HCT116 (cell line): ENCODE measurements at regions not wholly inside any gene's neighbourhood (a gene's known extent, or its start where the extent isn't known, plus 50 kb on each side); places are given as distances from the start of the nearest gene placed in this dataset.

ENCODE experiments used
- ATAC-seq: fragments of 200-7000 bp; cut with Tn5 transposase; 2 replicates; pipeline ENCODE4 v1.9.1; 2020; ENCODE audit warnings: mild to moderate bottlenecking, moderate library complexity
- BruUV-seq: library from RNA; stranded (reverse); fragments of 400-500 nt; replicated peaks from 2 replicates; lab custom pipeline; 2021; lab: Mats Ljungman, UMichigan
- CTCF ChIA-PET: fragments of 300-600 bp; sonication (Branson Sonifier 250); formaldehyde crosslinking; loops from one replicate; lab custom pipeline; 2021; ENCODE audit warnings: antibody characterized with exemption; lab: Charles Lee
- POLR2A ChIA-PET: fragments of 300-600, 350-600 bp; sonication (Branson Sonifier 250); formaldehyde crosslinking; loops from one replicate; lab custom pipeline; 2021; ENCODE audit warnings: antibody characterized with exemption; lab: Charles Lee
- RAD21 ChIA-PET, 2 experiments: fragments of 300-600 bp; sonication (Branson Sonifier 250); formaldehyde crosslinking; loops; one replicate each; lab custom pipeline; 2023; ENCODE audit warnings: low total read pairs in 2 of 2; ENCODE audit not compliant: uncharacterized antibody in 2 of 2, unreplicated experiment in 2 of 2, low non-redundant PET in 1 of 2; lab: Charles Lee
- DNase-seq: peaks from one replicate; pipeline ENCODE4 v3.0.0-alpha.2; 2010; ENCODE audit warnings: low read depth, low spot score
- H2AFZ ChIP-seq: fragments of 200-600 bp; shearing (Covaris generic), sonication (generic); 2 replicates; pipeline ENCODE4 v1.6.1; 2017; ENCODE audit warnings: low read depth, mixed run types, mixed read lengths, antibody characterized with exemption, low read length; ENCODE audit not compliant: poor library complexity, severe bottlenecking
- H3K27ac ChIP-seq: 2 replicates; pipeline ENCODE4 v1.5.1; 2012; ENCODE audit warnings: low read depth, low read length
- H3K27me3 ChIP-seq: fragments of 200-600 bp; sonication (generic); 2 replicates; pipeline ENCODE4 v1.6.1; 2016; ENCODE audit warnings: mixed run types, low read length, mixed read lengths; ENCODE audit not compliant: insufficient read depth
- H3K36me3 ChIP-seq, 2 experiments: fragments of 200-500 bp in 1 of 2; fragments of 200-600 bp in 1 of 2; sonication (Bioruptor generic) in 1 of 2; sonication (generic) in 1 of 2; 2 replicates each; pipeline versions ENCODE4 v1.5.1 to v1.6.1; 2014 to 2016; ENCODE audit warnings: low read length in 2 of 2, inconsistent platforms in 1 of 2, mixed read lengths in 1 of 2, mixed run types in 1 of 2; ENCODE audit not compliant: insufficient read depth in 2 of 2, control insufficient read depth in 1 of 2
- H3K4me1 ChIP-seq, 2 experiments: fragments of 200-600 bp in 1 of 2; sonication (generic) in 1 of 2; 2 replicates each; pipeline versions ENCODE4 v1.5.1 to v1.6.1; 2012 to 2017; ENCODE audit warnings: low read length in 2 of 2, inconsistent platforms in 1 of 2, mild to moderate bottlenecking in 1 of 2, mixed read lengths in 1 of 2, mixed run types in 1 of 2, moderate library complexity in 1 of 2; ENCODE audit not compliant: insufficient read depth in 2 of 2, control insufficient read depth in 1 of 2
- H3K4me2 ChIP-seq: fragments of 200-600 bp; sonication (generic); 2 replicates; pipeline ENCODE4 v1.6.1; 2017; ENCODE audit warnings: mixed run types, low read length, mixed read lengths
- H3K4me3 ChIP-seq, 2 experiments: fragments of 200-600 bp in 1 of 2; sonication (generic) in 1 of 2; replicated peaks in 1 of 2; 2 replicates each; pipeline ENCODE4 v1.5.1; 2011 to 2016; ENCODE audit warnings: low read length in 2 of 2, control low read depth in 1 of 2, low read depth in 1 of 2, mild to moderate bottlenecking in 1 of 2, mixed read lengths in 1 of 2, mixed run types in 1 of 2
- H3K79me2 ChIP-seq: fragments of 200-600 bp; sonication (generic); 2 replicates; pipeline ENCODE4 v1.6.1; 2017; ENCODE audit warnings: mild to moderate bottlenecking, mixed run types, low read length, moderate library complexity, mixed read lengths; ENCODE audit not compliant: insufficient read depth
- H3K9ac ChIP-seq: fragments of 200-600 bp; sonication (generic); 2 replicates; pipeline ENCODE4 v1.6.1; 2016; ENCODE audit warnings: low read length, mixed read lengths
- H3K9me2 ChIP-seq: fragments of 200-600 bp; sonication (generic), shearing (Covaris generic); 2 replicates; pipeline ENCODE4 v1.6.1; 2017; ENCODE audit warnings: mixed run types, mild to moderate bottlenecking, moderate library complexity; ENCODE audit not compliant: insufficient read depth
- H3K9me3 ChIP-seq, 2 experiments: fragments of 200-500 bp in 1 of 2; fragments of 200-600 bp in 1 of 2; sonication (Bioruptor generic) in 1 of 2; sonication (generic) in 1 of 2; 2 replicates each; pipeline ENCODE4 v1.6.1; 2014 to 2017; ENCODE audit warnings: low read length in 2 of 2, mixed read lengths in 2 of 2, inconsistent platforms in 1 of 2, low read depth in 1 of 2, mild to moderate bottlenecking in 1 of 2, mixed run types in 1 of 2, moderate library complexity in 1 of 2; ENCODE audit not compliant: control insufficient read depth in 1 of 2, insufficient read depth in 1 of 2
- H4K20me1 ChIP-seq: fragments of 200-600 bp; sonication (generic), shearing (Covaris generic); 2 replicates; pipeline ENCODE4 v1.6.1; 2017; ENCODE audit warnings: mixed run types, mild to moderate bottlenecking, moderate library complexity; ENCODE audit not compliant: insufficient read depth
- JUND ChIP-seq: IDR thresholded peaks from 2 replicates; pipeline ENCODE4 v1.6.1; 2012
- MAX ChIP-seq: IDR thresholded peaks from 2 replicates; pipeline ENCODE4 v1.6.1; 2012
- POLR2A ChIP-seq: IDR thresholded peaks from 2 replicates; pipeline ENCODE4 v1.7.0; 2011; ENCODE audit warnings: borderline replicate concordance; ENCODE audit not compliant: insufficient read depth, insufficient read length; ENCODE audit errors: extremely low read depth
- REST ChIP-seq: IDR thresholded peaks from 2 replicates; pipeline ENCODE4 v1.6.1; 2012; ENCODE audit warnings: low read depth
- intact Hi-C: fragments of 100-400 bp; cut with micrococcal nuclease; formaldehyde crosslinking; loops from 2 replicates; pipeline ENCODE4 v1.10.0; 2022

GRCh38 chr13:74248477-74248876 lies 114.3 kb upstream of the KLF12 start (continued):
- TF ChIP-seq REST (no peak), POLR2A (no peak), JUND (no peak)

GRCh38 chr13:74246487-74246886 lies 112.3 kb upstream of the KLF12 start:
- Histone ChIP-seq H3K27ac (no peak overlapping the region), H3K4me3 (no peak overlapping the region), H3K36me3 (no peaks in the 10 kb centered on the region), H2AFZ (no peak overlapping the region), H3K9me2 (no peaks in the 10 kb centered on the region), H4K20me1 (no peaks in the 10 kb centered on the region), H3K4me2 (no peak overlapping the region), H3K9ac (no peak overlapping the region), H3K9me3 (no peaks in the 10 kb centered on the region), H3K4me1 (no peaks in the 10 kb centered on the region), H3K27me3 (no peaks in the 10 kb centered on the region), H3K79me2 (no peaks in the 10 kb centered on the region)
- RAD21 ChIA-PET, result no interaction called here
- CTCF ChIA-PET, result no interaction called here
- DNase-seq, result no peak
- no TSS peak for BruUV-seq
- ATAC-seq, result no peak
- POLR2A ChIA-PET, result no interaction called here
- intact Hi-C loops, result no loop called here
- TF ChIP-seq MAX, result no peak
